Amygdala (tissue), 56 donors: ENCODE measurements at regions not wholly inside any gene's neighbourhood (a gene's known extent, or its start where the extent isn't known, plus 50 kb on each side); places are given as distances from the start of the nearest gene placed in this dataset.

ENCODE experiments used
- DNase-seq, 56 donors: peaks; one replicate each; lab custom pipeline; 2025; lab: John Stamatoyannopoulos, UW

DNA sequence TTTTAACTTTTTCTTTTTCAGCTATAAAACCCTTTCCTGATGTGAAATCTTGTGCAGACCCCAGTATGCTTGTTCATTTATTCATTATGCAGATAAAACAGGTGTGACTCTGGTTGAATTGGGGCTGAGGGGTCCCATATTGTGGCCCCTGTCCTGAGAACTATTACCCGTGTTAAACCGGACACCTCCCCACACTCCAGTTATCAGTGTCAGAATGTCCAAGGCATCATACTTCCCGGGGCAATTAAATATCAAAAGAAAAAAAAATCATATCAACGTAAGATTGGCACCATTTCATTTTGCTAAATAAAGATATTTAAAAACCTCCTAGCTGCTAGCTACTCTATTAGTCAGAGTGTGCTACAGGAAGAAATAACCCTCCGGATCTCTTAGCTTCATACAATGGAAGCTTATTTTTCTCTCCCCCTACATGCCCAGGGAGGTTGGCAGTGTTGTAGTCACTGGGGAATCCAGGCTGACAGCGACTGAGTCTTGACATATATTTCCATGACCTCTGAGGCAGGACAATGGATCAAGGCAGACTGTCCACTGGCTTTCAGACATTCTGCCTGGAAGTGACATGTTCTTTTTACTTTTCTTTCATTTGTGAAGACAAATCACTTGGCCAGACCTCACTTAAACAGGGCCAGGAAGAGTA lies 170.0 kb downstream of the SEC61B start:
- DNase-seq = no peak

- DNase-seq = no peak
Observed at GRCh38 chr9:99392986-99393385, 170.9 kb downstream of the SEC61B start.

GRCh38 chr9:99393993-99394392 lies 171.9 kb downstream of the SEC61B start:
- DNase-seq = no peak

DNA sequence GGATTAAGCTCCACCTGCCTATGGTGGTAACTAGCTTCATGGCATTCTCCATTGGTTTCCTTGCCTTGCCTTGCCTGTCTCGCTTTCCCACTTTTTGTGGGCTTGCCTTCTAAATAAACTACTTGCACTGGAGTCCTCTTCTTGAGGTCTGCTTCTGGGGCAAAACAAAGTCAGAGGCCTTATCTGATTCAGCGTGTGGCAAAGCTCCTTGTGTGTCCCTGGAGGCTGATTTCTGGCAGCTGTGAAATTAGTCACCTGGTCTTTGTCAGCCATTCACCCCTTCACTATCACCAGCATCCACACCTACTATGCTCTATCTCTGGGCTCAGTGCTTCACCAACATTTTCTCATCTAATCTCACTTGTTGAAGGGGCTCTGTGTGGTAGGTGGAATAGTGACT lies 176.2 kb downstream of the SEC61B start:
- DNase-seq = no peak

DNA sequence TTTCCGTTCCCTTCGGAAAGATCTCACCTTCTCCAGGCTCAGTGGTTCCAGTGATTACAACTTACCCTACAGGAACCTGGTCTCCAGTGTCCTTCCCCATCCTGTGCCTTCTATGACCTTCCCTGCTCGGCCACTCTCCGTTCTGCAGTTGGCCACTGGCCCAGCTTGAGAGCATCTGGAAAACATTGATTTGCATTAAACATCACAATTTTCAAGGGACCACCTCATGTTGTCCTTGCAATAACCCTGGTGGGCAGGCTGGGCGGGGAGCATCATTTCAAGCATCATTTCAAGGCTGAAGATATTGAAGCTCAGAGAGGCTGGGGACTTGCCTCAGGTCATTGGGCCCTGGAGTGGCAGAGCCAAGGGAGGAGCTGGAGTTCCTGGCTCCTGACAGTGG lies 177.4 kb downstream of the SEC61B start:
- no peak for DNase-seq

DNA sequence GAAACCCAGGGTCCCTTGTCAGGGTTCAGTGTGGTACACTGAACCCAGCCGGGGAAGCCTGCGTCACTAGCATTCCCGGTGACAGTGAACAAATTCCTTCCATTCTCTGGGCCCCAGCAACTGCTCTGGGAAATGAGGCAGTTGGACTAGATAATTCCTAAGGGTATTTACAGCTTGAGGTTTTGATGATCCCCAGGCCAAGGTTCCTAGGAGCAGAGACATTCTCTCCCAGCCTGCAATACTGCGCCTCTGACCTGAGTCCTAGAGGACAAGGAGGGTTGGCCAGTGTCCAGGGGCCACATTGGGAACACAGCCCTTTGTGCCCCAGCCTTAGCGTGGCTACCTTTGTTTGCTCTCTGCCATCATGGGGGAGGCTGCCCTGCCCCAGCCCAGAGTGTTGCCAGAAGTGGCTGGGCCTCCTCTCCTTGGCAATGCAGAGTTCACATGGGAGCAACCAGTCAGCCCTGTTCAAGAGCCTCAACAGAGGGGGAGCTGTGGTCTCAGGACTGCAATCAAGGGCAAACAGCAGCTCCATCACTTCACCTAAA lies 178.2 kb downstream of the SEC61B start:
- DNase-seq = no peak

DNA sequence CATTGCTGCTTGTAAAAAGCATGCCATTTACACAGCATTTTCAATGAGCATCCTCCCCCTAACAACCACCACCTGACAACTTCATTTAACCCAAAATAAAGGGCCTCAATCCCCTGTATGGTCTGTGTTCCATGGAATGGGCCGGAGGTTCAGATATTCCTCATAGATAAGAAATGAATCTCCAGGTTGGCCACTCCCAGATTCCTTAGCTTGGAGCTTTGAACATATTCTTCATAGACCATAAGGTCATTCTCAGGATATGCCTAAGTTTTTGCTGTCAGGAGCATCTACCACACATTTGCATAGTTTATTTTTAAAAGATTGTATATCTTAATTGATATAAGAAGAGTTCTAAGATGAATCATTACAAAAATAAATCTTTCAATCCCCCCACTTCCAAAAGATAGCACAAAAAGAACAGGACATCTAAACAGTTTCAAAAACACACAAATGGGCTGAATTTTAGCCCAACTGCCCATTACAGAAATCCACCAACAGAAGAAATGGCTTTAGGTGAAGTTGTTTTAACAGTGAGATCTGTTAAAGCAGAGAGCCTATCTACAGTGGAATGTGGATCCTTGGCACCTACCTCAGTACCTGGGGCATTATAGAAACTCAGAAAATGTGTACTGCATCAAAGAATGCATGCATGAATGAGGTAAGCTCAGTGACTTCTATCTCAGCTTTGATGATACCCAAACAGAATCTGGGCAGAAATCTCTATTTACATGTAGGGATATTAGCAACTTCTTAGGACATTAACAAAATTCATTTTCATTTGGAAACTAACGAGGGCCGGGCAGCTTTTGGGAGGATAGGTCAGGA lies 179.8 kb downstream of the SEC61B start:
- no peak for DNase-seq

DNA sequence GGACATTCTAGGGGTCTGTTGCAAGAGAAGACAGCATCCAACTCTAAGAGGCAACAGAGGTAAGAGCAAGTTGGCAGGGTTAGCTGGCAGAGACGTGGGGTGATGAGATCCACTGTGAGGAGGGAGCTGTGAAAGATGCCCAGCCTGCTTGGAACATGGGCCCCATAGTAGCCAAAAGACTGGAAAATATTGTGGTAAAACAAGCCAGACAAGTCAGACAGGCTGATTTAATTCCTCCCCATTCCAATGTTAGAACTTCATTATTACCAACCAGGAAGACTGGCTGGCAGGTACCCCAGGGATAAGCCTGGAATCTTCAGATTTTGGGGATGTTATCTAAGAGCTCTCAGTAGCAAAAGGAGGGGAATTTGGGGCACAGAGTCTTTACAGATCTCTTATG lies 181.3 kb downstream of the SEC61B start:
- DNase-seq = no peak

- no peak for DNase-seq
Observed at GRCh38 chr9:99405359-99405758, 183.3 kb downstream of the SEC61B start.

DNA sequence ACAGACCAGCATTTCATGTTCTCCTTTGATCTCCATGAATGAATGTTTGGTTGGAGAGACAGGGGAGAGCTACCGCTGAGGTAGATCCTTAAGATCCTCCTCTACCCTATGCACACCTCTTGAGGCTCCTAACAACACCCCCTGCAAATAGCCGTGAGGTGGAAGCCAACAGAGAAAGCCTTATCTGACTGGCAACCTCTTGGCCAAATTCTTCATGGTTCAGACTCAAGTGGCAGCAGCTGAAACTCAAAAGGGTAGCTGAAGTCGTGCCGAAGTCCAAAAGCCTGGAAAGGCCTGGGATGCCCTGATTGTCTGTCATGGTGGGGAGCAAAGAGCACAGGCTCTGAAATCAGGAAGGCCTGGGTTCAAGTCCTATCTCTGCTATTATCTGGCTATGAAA lies 184.9 kb downstream of the SEC61B start:
- no peak for DNase-seq

- no peak for DNase-seq
Observed at GRCh38 chr9:99411068-99411467, 189.0 kb downstream of the SEC61B start.

- no peak for DNase-seq
Observed at GRCh38 chr9:99411479-99412115, 189.5 kb downstream of the SEC61B start.

DNA sequence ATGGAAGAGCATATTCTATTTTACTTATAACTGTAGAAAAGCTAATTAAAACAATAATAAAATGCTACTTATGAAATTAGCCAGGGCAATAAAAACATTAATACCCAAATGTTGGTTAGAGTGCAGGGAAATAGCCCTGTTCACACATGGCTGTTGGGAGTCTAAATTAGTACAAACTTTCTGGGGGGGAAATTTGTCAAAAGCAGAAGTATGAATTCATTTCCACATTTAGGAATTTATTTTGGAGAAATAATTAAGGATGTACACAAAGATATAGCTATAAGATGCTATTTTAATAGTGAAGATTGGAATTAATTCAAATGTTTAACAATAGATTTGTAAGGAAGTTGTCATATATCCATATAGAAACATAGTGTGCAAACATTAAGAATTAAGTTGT lies 190.5 kb downstream of the SEC61B start:
- DNase-seq = no peak

DNA sequence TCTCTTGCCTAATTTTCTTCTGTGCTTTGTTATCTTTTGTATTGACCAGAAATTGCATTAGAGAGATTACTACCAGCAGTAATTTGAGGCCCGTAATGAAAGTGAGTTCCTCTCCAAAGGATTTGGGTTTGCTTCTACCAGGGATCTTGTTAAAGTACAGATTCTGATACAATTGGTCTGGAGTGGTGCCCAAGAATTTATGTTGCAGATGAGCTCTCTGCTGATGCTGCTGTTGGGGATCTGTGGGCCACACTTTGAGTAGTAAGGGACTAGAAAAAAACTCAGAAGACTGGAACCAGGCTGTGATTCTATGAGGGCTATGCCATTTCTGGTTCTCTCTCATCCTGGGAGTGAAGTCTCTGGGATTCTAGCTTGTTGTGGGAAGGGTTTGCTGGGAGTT lies 192.2 kb downstream of the SEC61B start:
- DNase-seq = no peak

DNA sequence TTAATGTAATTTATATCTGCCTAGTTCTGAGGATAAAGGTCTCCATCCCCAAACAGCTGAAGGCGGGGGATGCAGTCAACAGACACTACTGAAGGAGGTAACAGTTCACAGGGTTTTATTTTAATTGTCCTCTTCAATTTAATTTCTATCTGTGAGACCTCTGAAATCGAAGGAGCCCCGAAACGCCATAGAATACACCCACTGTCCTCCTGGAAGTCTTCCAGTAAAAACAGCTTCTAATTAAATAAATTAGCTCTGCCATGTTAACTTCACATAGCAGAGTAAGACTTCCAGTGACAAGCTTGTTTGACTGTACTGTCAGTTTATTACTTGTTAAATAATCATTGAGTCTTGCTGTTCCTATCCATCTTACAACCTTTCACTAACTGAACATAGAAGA lies 193.5 kb downstream of the SEC61B start:
- DNase-seq = no peak

GRCh38 chr9:99416007-99416406 lies 193.9 kb downstream of the SEC61B start:
- no peak for DNase-seq

DNA sequence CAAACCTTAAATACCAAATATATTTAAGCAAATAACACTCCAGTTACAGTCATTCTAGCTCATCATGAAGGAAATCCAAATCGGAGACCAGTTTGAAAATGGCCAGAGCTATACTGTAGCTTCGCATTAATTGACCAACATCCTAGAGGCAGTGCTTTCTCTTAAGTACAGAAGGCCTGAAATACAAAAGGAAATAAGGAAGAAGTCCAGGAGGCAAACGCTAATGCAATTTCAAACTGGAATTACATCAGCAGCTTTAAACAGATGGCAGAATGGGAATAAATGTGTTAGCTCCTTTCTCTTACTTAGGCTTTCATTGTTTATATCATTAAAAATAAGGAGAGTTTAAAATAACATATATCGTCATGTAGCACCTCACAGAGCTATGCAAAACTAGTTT lies 197.0 kb downstream of the SEC61B start:
- no peak for DNase-seq

GRCh38 chr9:99421369-99421768 lies 199.3 kb downstream of the SEC61B start:
- DNase-seq = no peak

- DNase-seq = no peak
Observed at GRCh38 chr9:99425124-99425523, 203.0 kb downstream of the SEC61B start.

GRCh38 chr9:99425923-99426842 lies 204.1 kb downstream of the SEC61B start:
- no peak for DNase-seq
